Gastrocnemius medialis (tissue), 4 donors: ENCODE measurements at regions not wholly inside any gene's neighbourhood (a gene's known extent, or its start where the extent isn't known, plus 50 kb on each side); places are given as distances from the start of the nearest gene placed in this dataset.

Experiments
- CTCF ChIP-seq, 5 experiments: fragments of 450-650 bp in 3 of 5; fragments of 200-600 bp in 2 of 5; sonication (generic) in 2 of 5; IDR thresholded peaks in 4 of 5; conservative IDR thresholded peaks in 1 of 5; 1 replicate in 4 of 5; 2 replicates in 1 of 5; pipeline ENCODE4 v1.5.1; 2016 to 2019; ENCODE audit warnings: antibody characterized with exemption in 5 of 5, mild to moderate bottlenecking in 3 of 5, moderate library complexity in 3 of 5
- POLR2A ChIP-seq, 2 donors: fragments of 450-650 bp; IDR thresholded peaks; one replicate each; pipeline ENCODE4 v1.6.1; 2017; ENCODE audit warnings: antibody characterized with exemption in 2 of 2, mild to moderate bottlenecking in 2 of 2, moderate library complexity in 2 of 2

- TF ChIP-seq CTCF (IDR thresholded peaks at IDR 0.05 in 4 of 5, conservative IDR thresholded peaks at IDR 0.05 in 1 of 5) (no peak), POLR2A (IDR thresholded peaks at IDR 0.05) (no peak)
Observed at GRCh38 chr5:4939042-4939781, 200.9 kb upstream of the ADAMTS16 start.
